ENCODE measurements at regions not wholly inside any gene's neighbourhood (a gene's known extent, or its start where the extent isn't known, plus 50 kb on each side); places are given as distances from the start of the nearest gene placed in this dataset.

GRCh38 chr2:18792684-18793083 lies 203.3 kb upstream of the NT5C1B start:
- Histone ChIP-seq H3K4me1 (ENCODE audit: insufficient read depth, low read length, poor library complexity, severe bottlenecking) (no peaks in the 10 kb centered on the region), H2AFZ (ENCODE audit: low read length) (no peak overlapping the region), H3F3A (ENCODE audit: low read depth) (no peaks in the 10 kb centered on the region), H3K9ac (ENCODE audit: low read depth, low read length, poor library complexity, severe bottlenecking) (no peak overlapping the region), H3K9me2 (replicated peaks; ENCODE audit: low read depth, low read length) (no peaks in the 10 kb centered on the region), H3K9me3 (ENCODE audit: insufficient read depth, low read depth, low read length) (no peaks in the 10 kb centered on the region), H3K4me3 (ENCODE audit: low read length, poor library complexity, severe bottlenecking) (no peak overlapping the region), H3K4me2 (ENCODE audit: low read depth, low read length, poor library complexity, severe bottlenecking) (no peak overlapping the region), H4K20me1 (ENCODE audit: insufficient read depth, low read length, poor library complexity, severe bottlenecking) (no peaks in the 10 kb centered on the region), H3K27me3 (ENCODE audit: insufficient read depth, low read length, poor library complexity, severe bottlenecking) (no peaks in the 10 kb centered on the region), H3K79me2 (ENCODE audit: insufficient read depth, low read length) (no peaks in the 10 kb centered on the region), H3K36me3 (ENCODE audit: insufficient read depth, low read length) (no peaks in the 10 kb centered on the region)
- no peak for TF ChIP-seq EZH2phosphoT487 (IDR thresholded peaks at IDR 0.05; ENCODE audit: borderline replicate concordance)
- TF ChIP-seq CTCF (conservative IDR thresholded peaks at IDR 0.05; ENCODE audit: low read length): no peak

- TF ChIP-seq CTCF (conservative IDR thresholded peaks at IDR 0.05; ENCODE audit: low read length): no peak
- no peak for TF ChIP-seq EZH2phosphoT487 (IDR thresholded peaks at IDR 0.05; ENCODE audit: borderline replicate concordance)
Measured at GRCh38 chr2:18792226-18792629, 202.9 kb upstream of the NT5C1B start.

GRCh38 chr2:18791172-18791797 lies 201.9 kb upstream of the NT5C1B start:
- H3K9me3 ChIP-seq (ENCODE audit: insufficient read depth, low read depth, low read length): no peaks in the 10 kb centered on the region
- H2AFZ ChIP-seq (ENCODE audit: low read length): no peak overlapping the region
- H3F3A ChIP-seq (ENCODE audit: low read depth): no peaks in the 10 kb centered on the region
- no peak overlapping the region for H3K4me3 ChIP-seq (ENCODE audit: low read length, poor library complexity, severe bottlenecking)
- no peaks in the 10 kb centered on the region for H3K27me3 ChIP-seq (ENCODE audit: insufficient read depth, low read length, poor library complexity, severe bottlenecking)
- no peak overlapping the region for H3K9ac ChIP-seq (ENCODE audit: low read depth, low read length, poor library complexity, severe bottlenecking)
- no peaks in the 10 kb centered on the region for H3K4me1 ChIP-seq (ENCODE audit: insufficient read depth, low read length, poor library complexity, severe bottlenecking)
- no peaks in the 10 kb centered on the region for H4K20me1 ChIP-seq (ENCODE audit: insufficient read depth, low read length, poor library complexity, severe bottlenecking)
- H3K4me2 ChIP-seq (ENCODE audit: low read depth, low read length, poor library complexity, severe bottlenecking): no peak overlapping the region
- H3K9me2 ChIP-seq (replicated peaks; ENCODE audit: low read depth, low read length): no peaks in the 10 kb centered on the region
- no peaks in the 10 kb centered on the region for H3K36me3 ChIP-seq (ENCODE audit: insufficient read depth, low read length)
- H3K79me2 ChIP-seq (ENCODE audit: insufficient read depth, low read length): no peaks in the 10 kb centered on the region
- no peak for TF ChIP-seq EZH2phosphoT487 (IDR thresholded peaks at IDR 0.05; ENCODE audit: borderline replicate concordance)
- TF ChIP-seq CTCF (conservative IDR thresholded peaks at IDR 0.05; ENCODE audit: low read length): no peak

More at GRCh38 chr2:18792226-18792629, 202.9 kb upstream of the NT5C1B start:
- Histone ChIP-seq H3K4me2 (ENCODE audit: low read depth, low read length, poor library complexity, severe bottlenecking) (no peak overlapping the region), H3F3A (ENCODE audit: low read depth) (no peaks in the 10 kb centered on the region), H3K36me3 (ENCODE audit: insufficient read depth, low read length) (no peaks in the 10 kb centered on the region), H3K9me2 (replicated peaks; ENCODE audit: low read depth, low read length) (no peaks in the 10 kb centered on the region), H3K79me2 (ENCODE audit: insufficient read depth, low read length) (no peaks in the 10 kb centered on the region), H3K4me1 (ENCODE audit: insufficient read depth, low read length, poor library complexity, severe bottlenecking) (no peaks in the 10 kb centered on the region), H3K4me3 (ENCODE audit: low read length, poor library complexity, severe bottlenecking) (no peak overlapping the region), H3K9ac (ENCODE audit: low read depth, low read length, poor library complexity, severe bottlenecking) (no peak overlapping the region), H2AFZ (ENCODE audit: low read length) (no peak overlapping the region), H3K9me3 (ENCODE audit: insufficient read depth, low read depth, low read length) (no peaks in the 10 kb centered on the region), H3K27me3 (ENCODE audit: insufficient read depth, low read length, poor library complexity, severe bottlenecking) (no peaks in the 10 kb centered on the region), H4K20me1 (ENCODE audit: insufficient read depth, low read length, poor library complexity, severe bottlenecking) (no peaks in the 10 kb centered on the region)

All from Loucy (cell line).